ENCODE measurements at regions not wholly inside any gene's neighbourhood (a gene's known extent, or its start where the extent isn't known, plus 50 kb on each side); places are given as distances from the start of the nearest gene placed in this dataset.
A peak's percentile ranks its signal among the peaks of the same experiment; 100 is the strongest.
"Not testable (repeated sequence)": the region's sequence is repeated elsewhere in the genome, so short reads cannot be mapped to it uniquely, and the experiment has no call there.

- peak; percentile 19 to 44 for DNase-seq
Measured at GRCh38 chr2:117232305-117232704, 582.2 kb upstream of the DDX18 start.

DNA sequence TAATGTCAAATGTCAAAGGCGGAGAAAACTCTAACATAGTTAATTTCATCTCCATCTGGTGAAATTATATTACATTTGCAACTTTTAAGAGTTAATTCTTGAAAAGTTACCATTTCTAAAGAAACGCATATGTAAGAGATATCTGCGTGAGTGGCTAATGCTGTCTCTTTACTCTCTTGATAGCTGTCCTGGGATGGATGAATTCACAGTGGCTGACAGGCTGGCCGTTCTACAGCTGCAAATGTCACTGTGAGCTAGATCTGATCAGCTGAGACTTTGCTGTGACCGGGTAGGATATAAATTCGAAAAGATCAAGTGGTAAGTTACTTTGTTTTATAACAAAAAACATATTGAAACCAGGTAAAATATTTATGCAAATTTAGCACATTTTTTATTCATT, 557.1 kb upstream of the DDX18 start:
- no peak for DNase-seq

DNA sequence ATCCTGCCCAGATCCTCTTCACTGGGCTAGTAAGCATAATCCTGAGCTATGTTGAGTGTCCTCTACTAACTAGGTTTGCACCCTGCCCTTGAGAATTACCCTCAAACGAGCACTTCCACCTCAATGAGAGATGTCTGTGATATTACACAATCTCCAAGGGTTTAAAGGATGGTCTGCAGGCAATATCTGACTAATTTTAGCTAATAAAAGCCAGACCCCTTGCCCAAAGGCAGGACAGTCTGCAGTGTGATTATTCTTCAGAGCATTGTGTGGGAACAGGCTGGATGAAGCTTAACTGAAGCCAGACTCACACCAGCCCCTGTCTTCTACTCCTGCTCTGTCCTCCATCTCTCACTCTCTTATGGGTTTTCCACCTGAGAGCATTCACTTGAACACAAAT, 544.9 kb upstream of the DDX18 start:
- no peak for DNase-seq

GRCh38 chr2:117271631-117272030, 542.9 kb upstream of the DDX18 start:
- no peak for DNase-seq

GRCh38 chr2:117273009-117273671, 541.4 kb upstream of the DDX18 start:
- no peak for DNase-seq

DNA sequence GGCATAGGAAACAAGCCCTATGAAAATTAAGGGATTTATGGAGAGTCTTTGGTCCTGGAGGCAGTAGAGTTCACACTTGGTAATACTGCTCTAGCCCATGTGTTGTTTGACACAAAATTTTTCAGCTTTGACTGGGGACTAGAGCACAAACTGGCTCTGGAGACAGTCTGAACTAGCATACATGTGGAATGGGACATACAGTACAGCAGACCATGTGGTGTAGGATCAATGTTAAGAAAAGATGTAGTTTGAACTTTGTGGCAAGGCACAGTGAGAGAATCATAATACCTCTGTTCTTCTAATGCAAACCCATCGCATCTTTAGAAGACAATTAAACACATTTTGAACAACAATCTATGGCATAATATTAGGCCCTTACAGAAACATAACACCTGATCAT, 521.5 kb upstream of the DDX18 start:
- no peak for DNase-seq

GRCh38 chr2:117299451-117299850, 515.0 kb upstream of the DDX18 start:
- no peak for DNase-seq

GRCh38 chr2:117308861-117309770, 505.4 kb upstream of the DDX18 start:
- DNase-seq: no peak

GRCh38 chr2:117321816-117322215, 492.7 kb upstream of the DDX18 start:
- DNase-seq: no peak

- no peak for DNase-seq
Measured at GRCh38 chr2:117323331-117323730, 491.2 kb upstream of the DDX18 start.

DNA sequence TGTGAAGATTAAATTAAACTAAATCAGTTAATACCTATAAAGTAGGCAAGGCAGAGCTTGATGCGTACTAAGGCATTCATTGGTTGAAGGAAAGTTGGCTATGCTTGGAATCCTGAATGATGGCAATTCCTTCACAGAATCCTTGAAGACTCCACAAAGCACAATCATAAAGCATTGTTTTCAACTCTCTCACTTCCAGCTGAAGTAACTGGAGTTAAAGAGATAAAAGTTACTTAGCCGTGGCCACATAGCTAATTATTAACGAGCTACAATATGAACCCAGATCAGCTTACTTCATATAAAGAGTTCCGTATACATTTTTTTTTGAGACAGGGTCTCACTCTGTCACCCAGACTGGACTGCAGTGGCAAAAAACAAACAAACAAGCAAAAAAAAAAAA, 483.9 kb upstream of the DDX18 start:
- DNase-seq: no peak

DNA sequence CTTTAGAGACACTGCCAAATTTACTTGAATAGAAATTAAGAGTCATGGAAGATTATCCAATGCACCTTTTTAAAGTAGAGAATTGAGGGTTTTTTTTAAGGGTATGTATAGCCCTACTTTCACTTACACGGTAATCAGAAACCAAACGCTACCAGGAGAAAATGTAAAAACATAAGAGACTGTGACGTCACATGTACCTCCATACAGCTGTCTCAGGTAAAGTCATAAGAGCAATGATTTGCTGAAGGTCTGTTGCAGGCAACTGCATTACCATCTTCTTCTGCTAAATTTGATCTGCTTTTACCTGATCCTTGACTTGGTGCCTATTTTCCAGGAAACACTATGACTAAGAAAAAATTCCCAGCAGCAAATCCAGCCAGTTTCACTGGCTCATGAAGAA, 478.5 kb upstream of the DDX18 start:
- no peak for DNase-seq

DNA sequence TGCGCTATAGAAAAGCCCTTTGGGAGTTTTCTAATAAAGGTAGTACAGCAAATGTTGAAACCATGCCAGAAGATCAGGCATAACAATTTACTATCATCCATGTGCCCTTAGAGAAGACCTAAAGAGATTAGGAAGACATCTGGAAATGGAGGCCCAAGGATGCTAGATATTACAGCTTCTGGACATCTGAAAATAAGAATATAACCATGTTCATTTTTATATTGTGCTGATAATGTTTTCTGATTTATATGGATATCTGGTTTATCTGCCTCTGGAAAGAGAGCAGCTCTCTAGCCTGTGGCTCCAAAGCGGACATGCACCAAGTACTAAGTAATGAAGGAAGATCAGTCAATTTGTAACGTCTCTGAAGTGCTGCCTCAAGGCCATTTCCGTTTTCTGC, 478.0 kb upstream of the DDX18 start:
- DNase-seq: no peak

- DNase-seq: not testable (repeated sequence)
Measured at GRCh38 chr2:117337981-117338380, 476.5 kb upstream of the DDX18 start.

DNA sequence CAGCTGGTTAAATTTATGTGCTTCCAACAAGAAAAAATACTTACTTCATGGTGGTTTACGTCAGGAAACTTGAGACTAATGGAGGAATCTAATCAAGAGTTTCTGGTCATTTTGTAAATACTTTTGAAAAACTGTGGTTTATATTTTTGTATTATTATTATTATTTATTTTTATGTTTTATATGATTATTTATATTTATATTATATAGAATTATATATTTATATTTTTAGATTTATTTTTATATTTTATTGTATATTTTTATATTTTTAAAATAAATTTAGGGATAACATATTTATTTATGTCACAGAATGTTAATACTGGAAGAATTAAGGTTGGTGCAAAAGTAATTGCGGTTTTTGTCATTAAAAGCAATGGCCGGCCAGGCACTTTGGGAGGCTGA, 474.5 kb upstream of the DDX18 start:
- DNase-seq: no peak

- DNase-seq: no peak
Measured at GRCh38 chr2:117341690-117342089, 472.8 kb upstream of the DDX18 start.

GRCh38 chr2:117342415-117342814, 472.1 kb upstream of the DDX18 start:
- DNase-seq: no peak

- DNase-seq: no peak
Measured at GRCh38 chr2:117349687-117350086, 464.8 kb upstream of the DDX18 start.

GRCh38 chr2:117351396-117351795, 463.1 kb upstream of the DDX18 start:
- DNase-seq: no peak

DNA sequence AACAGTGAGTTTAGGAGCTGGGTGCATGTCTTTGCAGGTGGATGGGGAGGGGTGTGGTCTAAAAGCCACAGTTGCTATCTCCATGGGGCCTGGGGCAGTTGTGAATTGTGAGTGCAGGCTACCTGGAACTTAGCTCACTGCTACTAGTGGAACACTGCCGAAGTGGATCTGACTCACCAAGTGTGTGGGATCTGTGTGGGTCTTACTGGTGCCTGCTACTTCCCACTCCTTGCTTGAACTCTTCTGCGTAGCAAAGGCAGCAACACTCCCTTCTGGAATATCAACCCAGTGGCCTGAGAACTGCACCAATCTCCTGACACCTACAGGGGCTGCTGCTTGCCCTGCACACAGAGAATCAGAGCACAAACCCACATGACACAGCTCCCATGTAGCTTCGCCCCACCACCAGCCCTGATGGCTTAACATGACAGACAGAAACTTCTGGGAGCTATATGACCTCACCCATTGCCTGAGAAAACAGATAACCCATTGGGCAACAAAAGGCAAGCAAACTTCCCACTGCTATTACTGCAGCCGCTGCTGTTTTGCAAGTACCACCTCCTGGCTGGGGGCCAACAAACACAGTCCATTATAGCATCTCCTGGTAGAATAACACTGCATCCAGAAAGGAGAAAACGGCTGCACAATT, 455.1 kb upstream of the DDX18 start:
- DNase-seq: no peak

DNA sequence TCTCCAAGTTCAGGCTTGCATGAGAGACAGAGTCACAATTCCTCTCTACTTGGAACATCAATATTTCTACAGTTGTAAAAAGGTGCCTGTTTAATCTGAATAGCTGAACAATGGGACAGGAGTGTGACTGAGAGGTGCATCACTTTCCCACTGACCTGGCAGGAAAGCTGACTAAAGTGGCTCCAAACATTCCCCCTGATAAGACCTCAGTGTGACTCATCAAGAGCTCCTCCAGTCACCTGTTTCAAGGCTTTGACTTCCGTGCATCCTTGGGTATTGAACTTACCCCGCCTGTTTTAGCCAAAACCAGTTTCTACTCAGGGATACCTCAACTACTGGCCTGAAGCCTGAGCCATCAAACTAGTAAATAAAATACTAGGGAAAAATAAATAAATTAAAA, 453.9 kb upstream of the DDX18 start:
- no peak for DNase-seq

DNA sequence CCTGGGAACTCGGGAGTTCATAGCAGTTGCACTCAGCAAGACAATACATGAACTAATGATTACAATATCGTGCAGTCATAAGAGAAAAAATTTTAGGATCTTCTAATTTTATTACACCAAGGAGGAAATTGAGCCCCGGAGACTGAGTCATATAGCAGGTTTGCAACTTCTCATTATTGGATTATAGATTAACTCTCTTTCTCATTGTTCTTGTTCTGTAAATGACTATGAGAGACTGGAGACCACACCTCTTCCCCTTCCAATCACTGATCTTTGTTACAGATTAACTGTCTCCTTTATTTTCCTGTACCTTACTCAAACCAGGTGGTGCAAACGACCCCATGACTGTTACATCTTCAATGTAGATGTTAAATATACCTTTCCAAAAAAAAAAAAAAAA, 435.8 kb upstream of the DDX18 start:
- DNase-seq: no peak

DNA sequence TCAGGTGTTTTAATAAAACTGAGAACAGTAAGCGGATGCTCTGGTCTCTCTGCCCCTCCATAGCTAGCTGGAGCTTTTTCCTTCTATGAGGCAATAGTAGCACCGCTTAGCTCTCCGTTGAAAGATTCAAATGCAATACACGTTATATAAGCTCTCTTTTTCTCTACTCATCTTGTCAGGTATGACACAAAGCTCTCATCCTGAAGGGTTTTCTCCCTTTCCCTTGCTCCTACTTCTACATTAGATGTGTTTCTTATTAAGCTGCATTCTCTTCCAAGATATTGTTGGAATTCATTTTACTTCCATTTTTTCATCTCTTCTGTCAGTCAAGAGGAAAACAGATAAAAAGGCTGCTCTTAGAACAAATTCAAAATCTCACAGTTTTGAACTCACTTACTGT, 434.6 kb upstream of the DDX18 start:
- no peak for DNase-seq

GRCh38 chr2:117383997-117384396, 430.5 kb upstream of the DDX18 start:
- not testable (repeated sequence) for DNase-seq

Measured in Kasumi-1 (cell line).